Hypothalamus (tissue), 51 donors: ENCODE measurements at regions not wholly inside any gene's neighbourhood (a gene's known extent, or its start where the extent isn't known, plus 50 kb on each side); places are given as distances from the start of the nearest gene placed in this dataset.

Source experiments
- DNase-seq, 51 donors: peaks; one replicate each; lab custom pipeline; 2025; lab: John Stamatoyannopoulos, UW

DNA sequence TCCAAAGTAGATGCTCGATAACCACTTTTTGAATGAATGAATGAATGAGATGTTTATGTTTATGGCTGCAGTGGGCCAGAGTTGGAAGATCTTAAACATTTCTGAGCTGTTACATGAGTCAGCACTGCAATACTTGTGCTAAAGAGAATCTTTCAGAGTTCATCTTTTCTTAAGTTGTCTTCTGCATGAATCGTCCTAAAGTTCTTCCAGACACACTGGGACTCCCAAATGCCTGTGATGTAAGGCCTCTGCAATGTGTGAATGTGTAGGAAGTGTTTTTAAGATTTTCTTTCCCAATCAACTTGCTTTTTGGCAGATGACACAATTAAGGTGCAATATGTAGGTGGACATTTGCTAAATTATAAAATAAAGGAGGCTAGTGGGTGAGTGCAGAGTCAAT is 50.3 kb upstream of the TRIM9 start:
- no peak for DNase-seq

DNA sequence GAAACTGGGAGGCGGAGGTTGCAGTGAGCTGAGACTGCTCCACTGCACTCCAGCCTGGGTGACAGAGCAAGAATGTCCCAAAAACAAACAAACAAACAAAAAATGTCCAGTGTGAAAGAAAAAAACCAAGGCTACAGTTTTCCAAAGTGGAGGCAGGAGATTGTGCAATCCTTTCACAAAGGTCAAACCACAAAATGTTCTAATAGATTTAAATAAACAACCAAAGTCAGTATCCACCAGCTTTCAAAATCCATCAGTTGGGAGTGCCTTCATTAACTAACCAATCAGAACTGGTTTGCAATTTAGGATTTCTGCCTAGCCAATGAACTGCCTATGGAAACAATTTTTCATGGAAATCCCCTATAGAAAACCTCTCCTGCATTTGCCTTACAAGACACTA is 52.3 kb upstream of the TRIM9 start:
- no peak for DNase-seq

DNA sequence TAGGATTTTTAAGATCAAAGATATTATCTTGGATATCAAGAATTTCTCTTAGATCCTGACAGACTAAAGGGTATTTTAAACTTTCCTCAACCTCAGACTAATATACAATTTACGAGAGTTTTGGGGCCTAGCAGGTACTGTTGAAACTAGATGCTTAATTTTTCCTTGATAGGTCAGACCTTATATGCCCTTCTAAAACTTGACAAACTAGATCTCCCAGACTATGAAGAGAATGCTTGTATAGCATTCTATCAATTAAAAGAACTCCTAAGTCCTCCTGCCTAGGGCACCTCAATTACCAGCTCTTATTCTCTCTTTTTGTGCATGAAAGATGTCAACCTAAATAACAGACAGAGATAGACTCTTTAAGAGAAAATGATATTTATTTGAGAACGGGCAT is 60.4 kb upstream of the TRIM9 start:
- DNase-seq: no peak

DNA sequence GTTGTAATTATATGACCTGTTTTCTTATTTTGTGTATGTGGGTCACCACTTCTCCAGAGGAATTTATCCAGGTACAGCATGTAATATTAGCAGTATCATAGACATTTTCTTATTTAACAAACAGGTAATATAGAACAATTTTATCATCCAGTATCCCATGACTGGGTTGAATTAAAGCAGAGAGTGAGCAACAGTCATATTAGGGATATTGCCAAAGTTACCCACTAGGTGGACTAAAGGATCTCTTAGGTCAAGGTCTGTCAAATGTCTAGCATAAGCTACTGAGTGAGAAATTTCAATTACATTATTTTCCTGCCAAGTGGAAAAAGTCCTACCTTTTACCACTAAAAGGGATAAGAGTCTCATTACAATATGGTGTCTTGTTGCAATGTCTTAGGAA is 62.1 kb upstream of the TRIM9 start:
- DNase-seq: no peak

DNA sequence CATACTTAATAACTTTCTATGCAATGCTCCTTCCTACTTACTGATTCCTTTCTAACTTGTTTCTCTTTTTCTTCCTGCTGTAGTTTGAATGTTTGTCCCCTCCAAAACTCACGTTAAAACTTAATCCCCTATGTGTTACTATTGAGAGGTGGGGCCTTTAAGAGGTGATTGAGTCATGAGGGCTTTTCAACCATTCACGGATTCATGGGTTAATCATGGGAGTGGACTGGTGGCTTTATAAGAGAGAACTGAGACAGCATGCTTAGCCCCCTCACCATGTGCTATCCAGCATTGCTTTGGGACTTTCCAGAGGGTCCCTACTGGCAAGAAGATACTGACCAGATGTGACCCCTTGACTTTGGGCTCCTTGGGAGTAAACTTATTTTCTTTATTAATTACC is 66.0 kb upstream of the TRIM9 start:
- no peak for DNase-seq

DNA sequence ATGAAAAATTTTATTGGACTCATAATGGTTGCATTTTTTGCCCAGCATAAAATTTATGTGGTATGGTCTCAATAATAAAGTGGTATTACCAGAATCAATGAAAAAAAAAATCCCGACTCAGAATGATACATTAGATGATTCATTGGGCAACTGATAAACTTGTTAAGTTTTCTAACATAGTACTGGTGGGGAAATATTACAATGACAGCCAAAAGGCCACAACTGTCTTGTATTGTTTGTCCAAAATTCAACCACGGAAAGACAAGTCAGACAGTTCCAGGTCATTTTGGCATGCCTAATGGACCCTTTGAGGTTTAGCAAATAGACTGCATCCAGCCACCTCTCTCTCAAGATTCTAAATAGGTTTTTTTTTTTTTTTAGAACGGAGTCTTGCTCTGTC is 70.5 kb upstream of the TRIM9 start:
- no peak for DNase-seq

DNA sequence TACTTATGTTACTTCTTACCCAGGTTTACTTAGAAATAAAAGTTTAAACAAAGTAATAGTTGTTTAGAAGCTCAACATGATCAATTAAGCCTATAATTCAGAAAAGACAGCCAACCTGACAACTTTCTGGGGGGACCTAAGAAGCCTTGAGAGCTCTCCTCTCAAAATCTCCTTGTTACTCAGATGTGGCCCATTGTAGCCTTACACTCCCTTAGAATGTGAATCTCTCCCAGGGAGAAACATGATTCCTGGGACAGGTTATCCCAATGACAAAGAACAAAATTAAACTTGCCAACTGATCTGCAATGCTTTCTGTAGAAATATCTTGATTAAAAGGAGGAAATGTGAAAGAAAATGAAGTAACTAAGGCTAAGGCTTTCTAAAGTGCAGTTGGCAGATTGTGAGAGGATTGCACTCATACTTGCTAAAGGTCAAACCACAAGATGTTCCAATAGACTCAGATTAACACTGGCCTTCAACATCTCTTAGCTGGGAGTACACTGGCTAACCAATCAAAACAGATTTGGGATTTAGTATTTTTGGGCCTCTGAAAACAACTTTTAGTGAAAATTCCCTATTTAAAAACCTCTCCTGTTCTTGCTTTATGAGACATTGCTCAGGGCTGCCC is 72.3 kb upstream of the TMX1 start:
- DNase-seq: no peak

DNA sequence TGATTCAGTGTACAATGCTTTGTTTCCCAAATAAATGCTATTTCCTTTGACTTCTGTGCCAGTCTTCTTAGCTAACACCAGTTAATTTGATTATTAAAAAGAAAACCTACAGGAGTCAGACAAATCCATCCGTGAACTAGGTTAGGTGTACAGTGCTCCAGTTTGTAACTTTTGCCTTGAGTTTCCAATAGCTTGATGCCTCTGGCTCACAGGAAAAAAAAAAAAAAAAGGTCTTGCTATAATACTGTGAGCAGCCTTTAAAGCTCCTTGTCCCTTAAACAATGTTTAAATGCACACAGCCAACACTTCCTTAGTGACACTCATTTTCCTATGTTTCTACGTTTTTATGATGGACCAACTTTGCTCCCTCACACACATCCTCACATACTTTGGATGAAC is 71.8 kb upstream of the TMX1 start:
- no peak for DNase-seq

DNA sequence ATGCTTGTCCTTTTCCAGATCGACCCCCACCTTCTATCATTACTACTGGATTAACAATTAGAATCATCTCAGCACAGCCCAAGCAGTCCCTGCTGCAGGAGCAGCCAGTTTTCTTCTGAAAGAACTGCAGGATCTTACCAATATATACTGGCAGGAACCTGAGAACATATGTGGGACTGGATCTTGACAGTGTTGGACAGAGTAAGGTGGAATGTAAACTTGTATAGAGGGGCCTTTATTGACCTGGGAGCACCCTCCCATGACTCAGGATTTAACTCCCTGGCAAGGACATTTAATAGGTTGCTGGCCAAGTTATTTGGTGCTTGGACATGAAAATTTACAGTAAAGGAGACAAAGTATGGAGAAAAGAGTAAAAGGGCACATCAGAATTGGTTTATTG is 66.2 kb upstream of the TMX1 start:
- no peak for DNase-seq

DNA sequence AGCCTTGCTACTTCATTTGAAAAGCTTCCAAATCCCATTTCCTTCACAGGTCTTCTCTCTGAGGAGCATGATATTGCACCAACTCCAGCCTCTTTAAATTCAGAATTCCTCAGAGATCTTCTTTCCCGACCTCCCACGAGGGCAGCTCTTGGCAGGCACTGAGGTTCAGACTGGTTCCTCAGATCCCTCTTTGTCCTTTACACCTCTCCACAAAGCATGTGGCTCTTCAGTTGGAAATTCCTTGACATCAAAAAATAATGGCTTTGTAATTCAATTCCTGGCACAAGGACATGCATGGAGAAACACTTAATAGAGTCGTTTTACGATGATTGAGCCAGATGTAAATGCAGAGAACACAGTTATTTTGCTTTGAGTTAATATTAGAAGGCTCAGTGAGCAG is 63.2 kb upstream of the TMX1 start:
- no peak for DNase-seq

DNA sequence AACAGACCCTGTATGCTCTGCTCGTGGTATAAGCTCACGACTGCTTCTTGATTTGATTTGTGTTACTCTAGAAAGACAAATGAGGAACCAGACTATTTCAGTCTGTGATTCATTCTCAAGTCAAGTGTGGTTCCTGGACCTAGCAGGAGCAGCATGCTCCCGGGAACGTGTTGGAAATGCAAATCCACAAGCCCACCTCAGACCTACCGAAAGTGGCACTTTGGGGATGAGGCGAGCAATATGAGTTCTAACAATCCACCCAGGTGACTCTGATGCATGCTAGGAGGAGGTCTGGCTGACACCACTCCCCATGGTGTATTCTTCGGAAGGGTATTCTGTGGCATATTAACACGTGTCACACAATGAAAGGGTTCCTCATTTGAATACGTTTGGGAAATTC is 59.5 kb upstream of the TMX1 start:
- peak in 2 of 51 donors; percentile 1 to 12 for DNase-seq

DNA sequence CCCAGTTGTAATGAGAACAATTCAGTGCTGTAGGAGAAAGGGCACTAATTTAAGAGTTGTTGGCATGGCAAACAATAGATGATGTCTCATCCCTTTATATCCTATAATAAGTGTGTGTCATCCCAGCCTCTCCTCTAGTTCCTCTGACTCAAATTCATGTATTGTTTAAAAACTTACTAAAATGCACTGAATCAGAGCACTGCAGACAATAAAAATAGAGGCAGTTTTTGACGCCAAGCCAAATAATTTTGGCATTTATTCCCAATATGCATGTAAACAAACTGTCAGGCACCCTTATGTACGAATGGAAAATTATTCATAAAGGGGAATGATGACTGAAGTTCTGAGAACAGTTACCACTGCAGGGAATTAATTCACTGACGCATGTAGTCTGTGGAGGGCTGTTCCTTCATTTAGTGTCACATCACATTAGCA is 57.9 kb upstream of the TMX1 start:
- DNase-seq: peak in 1 of 51 donors; percentile 45

DNA sequence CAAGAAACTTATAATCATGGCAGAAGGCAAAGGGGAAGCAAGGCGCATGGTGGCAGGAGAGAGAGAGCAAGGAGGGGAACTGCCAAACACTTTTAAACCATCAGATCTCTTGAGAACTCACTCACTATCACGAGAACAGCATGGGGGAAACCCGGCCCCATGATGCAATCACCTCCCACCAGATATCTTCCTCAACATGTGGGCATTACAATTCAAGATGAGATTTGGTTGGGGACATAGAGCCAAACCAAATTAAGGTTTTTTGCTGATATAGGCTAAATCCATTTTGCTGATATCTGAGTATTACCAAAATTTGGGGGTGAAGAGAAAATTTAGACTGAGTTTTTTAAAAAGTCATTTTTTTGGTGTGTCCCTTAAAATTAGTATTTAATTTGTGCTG is 54.9 kb upstream of the TMX1 start:
- no peak for DNase-seq

DNA sequence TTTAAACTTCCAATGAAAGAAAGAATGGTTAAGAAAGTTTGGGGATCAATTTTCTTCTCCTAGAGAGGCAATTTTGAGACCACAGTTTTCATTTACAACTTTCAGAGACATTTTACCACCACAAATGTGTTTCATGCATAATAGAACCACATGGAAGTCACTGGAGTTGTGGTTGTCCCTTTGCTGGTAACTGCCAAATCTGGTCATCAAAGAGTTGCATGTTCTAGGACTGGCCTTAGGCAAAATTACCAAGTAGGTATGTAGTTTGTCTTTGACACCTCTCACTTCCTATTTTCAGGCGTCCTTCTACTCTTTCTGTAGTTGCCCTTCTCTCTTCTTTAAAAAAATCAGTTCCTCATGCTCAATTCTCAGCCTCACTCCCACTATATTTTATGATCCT is 54.3 kb upstream of the TMX1 start:
- no peak for DNase-seq

DNA sequence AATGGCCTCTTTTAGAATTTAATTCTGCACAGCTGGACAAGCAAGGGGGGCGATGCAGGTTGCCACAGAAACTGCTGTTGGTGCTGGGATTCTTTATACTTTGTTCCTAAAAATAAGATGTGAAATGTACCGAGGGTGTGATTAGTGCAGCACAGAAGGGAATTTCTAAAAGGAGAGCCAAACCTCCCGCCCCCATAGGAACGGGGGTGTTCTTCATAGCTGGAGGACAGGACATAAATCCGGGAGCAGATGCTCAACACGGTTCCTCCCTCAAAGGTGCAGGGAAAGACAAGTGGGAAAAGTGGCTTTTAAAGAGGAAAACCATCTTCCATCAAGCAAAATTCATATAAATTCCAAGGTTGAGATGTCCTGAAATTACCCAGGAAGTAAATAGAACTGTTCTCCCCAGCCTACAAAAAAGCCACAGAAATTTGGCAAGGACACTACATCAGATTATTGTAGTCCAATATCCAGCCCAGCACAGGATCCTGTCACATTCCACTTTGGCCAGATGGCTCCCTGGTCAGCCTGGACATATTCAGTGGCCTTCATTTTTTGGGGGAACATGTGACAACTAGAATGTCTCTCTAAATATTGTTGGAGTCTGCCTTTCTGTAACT is 51.4 kb upstream of the TMX1 start:
- DNase-seq: peak in 1 of 51 donors; percentile 21

DNA sequence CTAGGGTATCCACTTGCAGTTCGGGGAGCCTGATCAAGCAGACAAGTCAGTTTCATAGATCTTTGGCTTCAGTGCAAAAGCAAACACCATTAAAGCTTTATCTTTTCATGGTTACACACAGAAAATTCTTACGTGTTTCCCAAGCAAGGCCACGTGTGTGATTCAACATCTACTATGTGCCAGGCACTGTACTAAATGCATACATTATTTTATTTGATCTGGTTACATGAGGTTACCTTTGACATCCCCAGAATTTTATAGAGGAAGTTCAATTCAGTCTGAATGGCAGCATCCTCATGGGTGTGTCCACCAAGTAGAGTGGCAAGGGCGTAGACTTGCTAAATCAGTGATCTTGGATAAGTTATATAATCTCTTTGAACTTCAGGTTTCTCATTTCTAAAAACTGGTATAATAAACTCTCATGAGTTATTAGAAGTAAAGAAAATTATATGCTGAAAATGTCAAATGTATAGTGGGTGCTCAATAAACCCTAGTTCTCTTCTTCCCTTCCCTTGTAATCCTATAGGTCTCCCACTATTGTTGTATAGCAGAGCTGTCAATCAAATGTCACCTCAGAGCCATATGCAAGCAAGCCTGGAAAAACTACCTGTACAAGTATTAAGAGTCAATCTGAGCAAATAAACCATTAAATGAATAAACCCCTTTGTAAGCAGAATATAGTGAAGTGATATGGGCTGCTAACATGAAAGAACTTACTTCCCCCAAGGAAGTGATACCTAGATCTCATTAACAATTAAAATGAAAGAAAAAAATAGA is 50.3 kb upstream of the TMX1 start:
- no peak for DNase-seq
